Astrocyte (in vitro differentiated cells and primary cell): ENCODE measurements at regions not wholly inside any gene's neighbourhood (a gene's known extent, or its start where the extent isn't known, plus 50 kb on each side); places are given as distances from the start of the nearest gene placed in this dataset.
"Not testable (repeated sequence)": the region's sequence is repeated elsewhere in the genome, so short reads cannot be mapped to it uniquely, and the experiment has no call there.

ENCODE experiments used
- DNase-seq: peaks from one replicate; pipeline ENCODE4 v3.0.0-alpha.2; 2010; ENCODE audit warnings: low read depth
- FAIRE-seq: peaks from 2 replicates; lab custom pipeline; 2011; peaks lifted over from hg19 to GRCh38; lab: Jason Lieb, UNC
- H2AFZ ChIP-seq: 2 replicates; pipeline ENCODE4 v1.6.0; 2012; ENCODE audit warnings: low read depth, low read length, inconsistent platforms
- H3K27ac ChIP-seq: 2 replicates; pipeline ENCODE4 v1.5.1; 2011; ENCODE audit warnings: low read depth, low read length, inconsistent platforms
- H3K27me3 ChIP-seq: 2 replicates; pipeline ENCODE4 v1.6.0; 2011; ENCODE audit warnings: low read length, inconsistent platforms; ENCODE audit not compliant: insufficient read depth
- H3K36me3 ChIP-seq: 2 replicates; pipeline ENCODE4 v1.5.1; 2011; ENCODE audit warnings: low read length, inconsistent platforms; ENCODE audit not compliant: insufficient read depth
- H3K4me1 ChIP-seq: 2 replicates; pipeline ENCODE4 v1.5.1; 2011; ENCODE audit warnings: low read length, inconsistent platforms; ENCODE audit not compliant: insufficient read depth
- H3K4me2 ChIP-seq: 2 replicates; pipeline ENCODE4 v1.6.0; 2012; ENCODE audit warnings: low read length, inconsistent platforms
- H3K4me3 ChIP-seq: 2 replicates; pipeline ENCODE4 v1.5.1; 2011; ENCODE audit warnings: low read depth, mild to moderate bottlenecking, low read length, inconsistent platforms; ENCODE audit not compliant: insufficient read depth
- H3K79me2 ChIP-seq: 2 replicates; pipeline ENCODE4 v1.6.0; 2012; ENCODE audit warnings: mild to moderate bottlenecking, low read length, inconsistent platforms; ENCODE audit not compliant: insufficient read depth
- H3K9ac ChIP-seq: 2 replicates; pipeline ENCODE4 v1.6.0; 2012; ENCODE audit warnings: mild to moderate bottlenecking, low read length, inconsistent platforms
- H3K9me3 ChIP-seq: 2 replicates; pipeline ENCODE4 v1.5.1; 2012; ENCODE audit warnings: low read depth, mild to moderate bottlenecking, low read length, inconsistent platforms; ENCODE audit not compliant: insufficient read depth
- H4K20me1 ChIP-seq: 2 replicates; pipeline ENCODE4 v1.6.0; 2012; ENCODE audit warnings: low read length, inconsistent platforms; ENCODE audit not compliant: insufficient read depth
- H3K27ac Mint-ChIP-seq: one replicate; pipeline ENCODE4 v1.8.0; 2021; ENCODE audit warnings: mild to moderate bottlenecking, mixed read lengths; ENCODE audit not compliant: unreplicated experiment
- H3K27me3 Mint-ChIP-seq: one replicate; pipeline ENCODE4 v1.8.0; 2021; ENCODE audit warnings: low read depth, mixed read lengths; ENCODE audit not compliant: unreplicated experiment
- H3K36me3 Mint-ChIP-seq: one replicate; pipeline ENCODE4 v1.8.0; 2021; ENCODE audit warnings: low read depth, mixed read lengths; ENCODE audit not compliant: unreplicated experiment
- H3K4me1 Mint-ChIP-seq: one replicate; pipeline ENCODE4 v1.8.0; 2021; ENCODE audit warnings: low read depth, mixed read lengths; ENCODE audit not compliant: unreplicated experiment
- H3K4me3 Mint-ChIP-seq: one replicate; pipeline ENCODE4 v1.8.0; 2021; ENCODE audit warnings: mild to moderate bottlenecking, moderate library complexity, mixed read lengths; ENCODE audit not compliant: unreplicated experiment
- H3K9me3 Mint-ChIP-seq: one replicate; pipeline ENCODE4 v1.8.0; 2021; ENCODE audit warnings: mild to moderate bottlenecking, mixed read lengths; ENCODE audit not compliant: unreplicated experiment
- CTCF ChIP-seq: IDR thresholded peaks from 2 replicates; pipeline ENCODE4 v1.5.1; 2011; ENCODE audit warnings: low read depth, mild to moderate bottlenecking, inconsistent platforms, low read length, moderate library complexity; ENCODE audit not compliant: insufficient read depth
- EZH2 ChIP-seq: IDR thresholded peaks from 2 replicates; pipeline ENCODE4 v1.6.1; 2012; ENCODE audit warnings: mild to moderate bottlenecking, low read length, inconsistent platforms; ENCODE audit not compliant: insufficient read depth

GRCh38 chr17:55931446-55931845 is 180.6 kb downstream of the PCTP start:
- no peak overlapping the region for H3K27ac Mint-ChIP-seq
- Histone ChIP-seq H3K9ac (no peak overlapping the region), H3K4me2 (no peak overlapping the region), H2AFZ (no peak overlapping the region), H3K4me3 (no peak overlapping the region), H3K36me3 (no peaks in the 10 kb centered on the region), H3K27me3 (no peaks in the 10 kb centered on the region), H4K20me1 (no peaks in the 10 kb centered on the region), H3K4me1 (no peaks in the 10 kb centered on the region), H3K79me2 (no peaks in the 10 kb centered on the region), H3K27ac (no peak overlapping the region), H3K9me3 (no peaks in the 10 kb centered on the region)
- no peak for DNase-seq
- no peak for FAIRE-seq
- H3K4me1 Mint-ChIP-seq, result no peaks in the 10 kb centered on the region
- no peaks in the 10 kb centered on the region for H3K36me3 Mint-ChIP-seq
- no peaks in the 10 kb centered on the region for H3K27me3 Mint-ChIP-seq
- TF ChIP-seq EZH2 (no peak), CTCF (no peak)
- H3K9me3 Mint-ChIP-seq, result peaks cover 1% of the 10 kb centered on the region
- H3K4me3 Mint-ChIP-seq, result no peak overlapping the region

- Histone ChIP-seq H3K4me3 (no peak overlapping the region), H3K9ac (no peak overlapping the region), H3K27ac (no peak overlapping the region), H3K9me3 (no peaks in the 10 kb centered on the region), H3K79me2 (no peaks in the 10 kb centered on the region), H4K20me1 (no peaks in the 10 kb centered on the region), H3K4me1 (no peaks in the 10 kb centered on the region), H3K27me3 (no peaks in the 10 kb centered on the region), H3K4me2 (no peak overlapping the region), H2AFZ (no peak overlapping the region), H3K36me3 (no peaks in the 10 kb centered on the region)
- TF ChIP-seq CTCF, result no peak
- no peak for TF ChIP-seq EZH2
- Mint-ChIP-seq H3K27me3 (no peaks in the 10 kb centered on the region), H3K4me3 (no peak overlapping the region), H3K36me3 (no peaks in the 10 kb centered on the region), H3K4me1 (no peaks in the 10 kb centered on the region), H3K9me3 (peaks cover 1% of the 10 kb centered on the region), H3K27ac (no peak overlapping the region)
- DNase-seq, result no peak
- no peak for FAIRE-seq
Observed at GRCh38 chr17:55932973-55933372, 182.1 kb downstream of the PCTP start.

GRCh38 chr17:55939181-55939810 is 188.4 kb downstream of the PCTP start:
- H3K27ac Mint-ChIP-seq, H3K79me2 ChIP-seq, H3K4me1 ChIP-seq, DNase-seq, H3K27me3 ChIP-seq, H3K4me3 ChIP-seq, H3K27ac ChIP-seq, H2AFZ ChIP-seq, H4K20me1 ChIP-seq, H3K4me1 Mint-ChIP-seq, H3K4me2 ChIP-seq, H3K4me3 Mint-ChIP-seq, H3K27me3 Mint-ChIP-seq, H3K36me3 ChIP-seq, H3K9ac ChIP-seq, FAIRE-seq, H3K9me3 ChIP-seq, H3K36me3 Mint-ChIP-seq, H3K9me3 Mint-ChIP-seq: not testable (repeated sequence)
